ENCODE measurements at regions not wholly inside any gene's neighbourhood (a gene's known extent, or its start where the extent isn't known, plus 50 kb on each side); places are given as distances from the start of the nearest gene placed in this dataset.

- H3K9me3 Mint-ChIP-seq: no peaks in the 10 kb centered on the region
- H3K9ac ChIP-seq: no peak overlapping the region
- no peak for TF ChIP-seq EZH2 (IDR thresholded peaks at IDR 0.05)
- TF ChIP-seq CTCF (IDR thresholded peaks at IDR 0.05): no peak
- TF ChIP-seq EZH2phosphoT487 (IDR thresholded peaks at IDR 0.05): no peak
- H3K9me3 ChIP-seq (ENCODE audit: low read depth): no peaks in the 10 kb centered on the region
- H3K27ac Mint-ChIP-seq: no peak overlapping the region
- H3K4me3 ChIP-seq: no peak overlapping the region
- no peaks in the 10 kb centered on the region for H3K27me3 ChIP-seq
- peaks cover 17% of the 10 kb centered on the region for H3K4me1 Mint-ChIP-seq
- no peak overlapping the region for H3K27ac ChIP-seq
- no peak overlapping the region for H3K4me2 ChIP-seq
- no peak overlapping the region for H2AFZ ChIP-seq (replicated peaks)
- no peaks in the 10 kb centered on the region for H3K27me3 Mint-ChIP-seq (ENCODE audit: insufficient read depth, low read depth)
- no peak for DNase-seq (ENCODE audit: low spot score)
- no peaks in the 10 kb centered on the region for H3K36me3 ChIP-seq
- H3K36me3 Mint-ChIP-seq: no peaks in the 10 kb centered on the region
- H3K4me1 ChIP-seq: peaks cover 21% of the 10 kb centered on the region
- H4K20me1 ChIP-seq (ENCODE audit: low read depth): no peaks in the 10 kb centered on the region
- no peaks in the 10 kb centered on the region for H3K79me2 ChIP-seq (ENCODE audit: low read depth)
- no peak overlapping the region for H3K4me3 Mint-ChIP-seq
- H3F3A ChIP-seq (ENCODE audit: low read depth): no peaks in the 10 kb centered on the region
Measured at GRCh38 chr11:109153836-109154235, 268.2 kb upstream of the C11orf87 start.

DNA sequence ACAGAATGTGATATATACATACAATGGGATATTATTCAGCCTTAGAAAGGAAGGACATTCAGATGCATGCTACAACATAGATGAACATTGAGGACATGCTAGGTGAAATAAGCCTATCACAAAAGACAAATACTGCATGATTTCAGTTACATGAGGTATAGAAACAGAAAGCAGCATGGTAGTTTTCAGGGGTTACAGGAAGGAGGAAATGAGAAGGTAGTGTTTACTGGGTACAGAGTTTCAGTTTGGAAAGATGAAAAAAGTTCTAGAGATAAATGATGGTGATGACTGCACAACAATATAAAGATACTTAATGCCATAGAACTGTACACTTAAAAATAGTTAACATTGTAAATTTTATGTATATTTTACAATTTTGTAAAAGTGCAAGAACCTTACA, 266.7 kb upstream of the C11orf87 start:
- Mint-ChIP-seq H3K27me3 (ENCODE audit: insufficient read depth, low read depth) (peaks cover 2% of the 10 kb centered on the region), H3K4me3 (no peak overlapping the region), H3K9me3 (peaks cover 2% of the 10 kb centered on the region), H3K4me1 (peaks cover 9% of the 10 kb centered on the region), H3K27ac (no peak overlapping the region), H3K36me3 (no peaks in the 10 kb centered on the region)
- no peak overlapping the region for H3K4me3 ChIP-seq
- H4K20me1 ChIP-seq (ENCODE audit: low read depth): no peaks in the 10 kb centered on the region
- peaks cover 15% of the 10 kb centered on the region for H3K4me1 ChIP-seq
- no peak overlapping the region for H3K27ac ChIP-seq
- H3K9ac ChIP-seq: no peak overlapping the region
- H3K4me2 ChIP-seq: no peak overlapping the region
- no peak for DNase-seq (ENCODE audit: low spot score)
- H3K27me3 ChIP-seq: no peaks in the 10 kb centered on the region
- H3K9me3 ChIP-seq (ENCODE audit: low read depth): no peaks in the 10 kb centered on the region
- TF ChIP-seq EZH2phosphoT487 (IDR thresholded peaks at IDR 0.05) (no peak), CTCF (IDR thresholded peaks at IDR 0.05) (no peak), EZH2 (IDR thresholded peaks at IDR 0.05) (no peak)
- no peaks in the 10 kb centered on the region for H3K79me2 ChIP-seq (ENCODE audit: low read depth)
- H2AFZ ChIP-seq (replicated peaks): no peak overlapping the region
- no peaks in the 10 kb centered on the region for H3F3A ChIP-seq (ENCODE audit: low read depth)
- no peaks in the 10 kb centered on the region for H3K36me3 ChIP-seq

DNA sequence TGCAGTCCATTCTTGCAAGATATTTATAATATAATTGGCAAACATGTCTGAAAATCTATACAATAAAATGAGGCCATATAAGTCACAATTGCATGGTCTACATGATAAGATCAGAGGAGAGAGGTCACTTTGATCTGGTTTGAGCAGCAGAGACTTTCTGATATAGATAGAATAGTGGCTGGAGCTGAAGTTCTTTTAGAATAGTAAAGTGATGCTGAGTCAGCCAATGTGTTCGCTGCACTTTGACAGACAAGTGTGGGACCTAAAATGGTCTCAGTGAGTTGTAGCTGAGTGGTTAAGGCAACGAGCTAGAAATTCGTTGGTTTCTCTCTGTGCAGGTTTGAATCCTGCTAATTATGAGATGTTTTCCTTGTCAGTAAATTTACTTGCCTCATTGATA, 257.0 kb upstream of the C11orf87 start:
- H3K36me3 Mint-ChIP-seq: no peaks in the 10 kb centered on the region
- no peaks in the 10 kb centered on the region for H3K4me1 Mint-ChIP-seq
- no peak overlapping the region for H3K4me3 Mint-ChIP-seq
- Histone ChIP-seq H3K79me2 (ENCODE audit: low read depth) (no peaks in the 10 kb centered on the region), H3F3A (ENCODE audit: low read depth) (no peaks in the 10 kb centered on the region), H2AFZ (replicated peaks) (no peak overlapping the region), H3K9me3 (ENCODE audit: low read depth) (no peaks in the 10 kb centered on the region), H3K27ac (no peak overlapping the region), H3K36me3 (no peaks in the 10 kb centered on the region), H3K4me2 (no peak overlapping the region), H4K20me1 (ENCODE audit: low read depth) (no peaks in the 10 kb centered on the region), H3K27me3 (no peaks in the 10 kb centered on the region), H3K4me1 (no peaks in the 10 kb centered on the region), H3K4me3 (no peak overlapping the region), H3K9ac (no peak overlapping the region)
- peaks cover 5% of the 10 kb centered on the region for H3K27me3 Mint-ChIP-seq (ENCODE audit: insufficient read depth, low read depth)
- TF ChIP-seq EZH2phosphoT487 (IDR thresholded peaks at IDR 0.05) (no peak), EZH2 (IDR thresholded peaks at IDR 0.05) (no peak), CTCF (IDR thresholded peaks at IDR 0.05) (no peak)
- peaks cover 5% of the 10 kb centered on the region for H3K9me3 Mint-ChIP-seq
- no peak overlapping the region for H3K27ac Mint-ChIP-seq
- no peak for DNase-seq (ENCODE audit: low spot score)

DNA sequence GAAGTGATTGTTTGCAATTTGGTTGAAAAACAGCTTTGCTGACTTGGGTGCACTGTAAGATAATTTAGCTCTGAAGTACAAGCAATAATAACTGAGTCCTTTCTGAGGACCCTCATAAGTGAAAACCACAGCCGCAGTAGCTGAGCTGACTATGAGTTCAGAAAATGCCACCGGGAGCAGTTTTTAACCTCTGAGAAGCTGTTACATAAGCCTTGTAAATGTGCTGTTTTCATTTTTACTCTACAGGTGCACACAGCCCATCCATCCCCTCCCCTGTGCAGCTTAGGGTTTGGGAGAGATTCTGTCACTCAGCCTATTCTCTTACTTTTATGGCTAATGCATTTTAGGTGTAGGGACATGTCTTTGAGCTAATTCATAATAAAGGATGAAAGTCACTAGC, 255.5 kb upstream of the C11orf87 start:
- Histone ChIP-seq H2AFZ (replicated peaks) (no peak overlapping the region), H3K4me1 (no peaks in the 10 kb centered on the region), H3K9ac (no peak overlapping the region), H3K9me3 (ENCODE audit: low read depth) (no peaks in the 10 kb centered on the region), H3K27me3 (no peaks in the 10 kb centered on the region), H3K4me2 (no peak overlapping the region), H3K36me3 (no peaks in the 10 kb centered on the region), H3K79me2 (ENCODE audit: low read depth) (no peaks in the 10 kb centered on the region), H3F3A (ENCODE audit: low read depth) (no peaks in the 10 kb centered on the region), H3K4me3 (no peak overlapping the region), H3K27ac (no peak overlapping the region), H4K20me1 (ENCODE audit: low read depth) (no peaks in the 10 kb centered on the region)
- no peak overlapping the region for H3K4me3 Mint-ChIP-seq
- no peaks in the 10 kb centered on the region for H3K9me3 Mint-ChIP-seq
- no peak for DNase-seq (ENCODE audit: low spot score)
- no peaks in the 10 kb centered on the region for H3K36me3 Mint-ChIP-seq
- no peak overlapping the region for H3K27ac Mint-ChIP-seq
- TF ChIP-seq CTCF (IDR thresholded peaks at IDR 0.05): no peak
- TF ChIP-seq EZH2phosphoT487 (IDR thresholded peaks at IDR 0.05): no peak
- no peak for TF ChIP-seq EZH2 (IDR thresholded peaks at IDR 0.05)
- peaks cover 5% of the 10 kb centered on the region for H3K27me3 Mint-ChIP-seq (ENCODE audit: insufficient read depth, low read depth)
- H3K4me1 Mint-ChIP-seq: no peaks in the 10 kb centered on the region

Measured in neural progenitor cell (in vitro differentiated cells).